Ovary (tissue), 7 donors: ENCODE measurements at regions not wholly inside any gene's neighbourhood (a gene's known extent, or its start where the extent isn't known, plus 50 kb on each side); places are given as distances from the start of the nearest gene placed in this dataset.

Experiments
- DNase-seq, 5 donors: peaks; one replicate each; pipeline ENCODE4 v3.0.0-alpha.2; 2019 to 2020
- H3K27ac ChIP-seq, 2 donors: fragments of 200-600 bp; one replicate each; pipeline versions ENCODE4 v1.5.1 to v1.8.0; 2019 to 2022
- H3K27me3 ChIP-seq: fragments of 200-600 bp; one replicate; pipeline ENCODE4 v1.8.0; 2022
- H3K36me3 ChIP-seq: fragments of 200-600 bp; sonication (generic); one replicate; pipeline ENCODE4 v1.5.1; 2019
- H3K4me1 ChIP-seq: one replicate; pipeline ENCODE4 v1.8.1; 2013; ENCODE audit warnings: mild to moderate bottlenecking, moderate library complexity; ENCODE audit not compliant: insufficient read depth
- H3K4me3 ChIP-seq: fragments of 200-600 bp; sonication (generic); one replicate; pipeline ENCODE4 v1.5.1; 2017
- H3K9me3 ChIP-seq, 2 donors: fragments of 200-600 bp in 1 of 2; sonication (generic) in 1 of 2; one replicate each; pipeline versions ENCODE4 v1.5.1 to v1.8.1; 2013 to 2019; ENCODE audit warnings: mild to moderate bottlenecking in 1 of 2, moderate library complexity in 1 of 2
- CTCF ChIP-seq, 3 donors: fragments of 450-650 bp in 2 of 3; fragments of 200-600 bp in 1 of 3; IDR thresholded peaks; one replicate each; pipeline versions ENCODE4 v1.5.1 to v1.8.0; 2016 to 2022; ENCODE audit warnings: antibody characterized with exemption in 3 of 3, mild to moderate bottlenecking in 1 of 3
- EP300 ChIP-seq: sonication (generic); formaldehyde crosslinking; IDR thresholded peaks from one replicate; pipeline ENCODE4 v1.6.1; 2017; ENCODE audit warnings: antibody characterized with exemption
- POLR2A ChIP-seq: fragments of 450-650 bp; IDR thresholded peaks from one replicate; pipeline ENCODE4 v1.6.1; 2017; ENCODE audit warnings: antibody characterized with exemption, mild to moderate bottlenecking, moderate library complexity
- WGBS, 3 donors: extraction: QIAGEN DNeasy Blood & Tissue Kit in 1 of 3; methylation state at CpG; one replicate each; pipeline versions ENCODE4 v1.1.5 to v1.1.7; 2013 to 2017; 5-methylcytosine and 5-hydroxymethylcytosine counted together
- intact Hi-C, 4 donors: fragments of 100-400 bp; cut with DNase I; formaldehyde crosslinking; loops; one replicate each; pipeline versions ENCODE4 v1.11.0 to v1.15.1; 2022 to 2023
- donor health status: DM: no; HTN: no; CAD: no; lungs with moderate emphysema.
- donor health status: DM: no; HTN: no; CAD: no.
- donor health status: Bipolar disorder and iron deficiency.
- donor health status: DM: no; HTN: no; CAD: no.
- donor health status: DM: yes; HTN: yes; CAD: no.

DNA sequence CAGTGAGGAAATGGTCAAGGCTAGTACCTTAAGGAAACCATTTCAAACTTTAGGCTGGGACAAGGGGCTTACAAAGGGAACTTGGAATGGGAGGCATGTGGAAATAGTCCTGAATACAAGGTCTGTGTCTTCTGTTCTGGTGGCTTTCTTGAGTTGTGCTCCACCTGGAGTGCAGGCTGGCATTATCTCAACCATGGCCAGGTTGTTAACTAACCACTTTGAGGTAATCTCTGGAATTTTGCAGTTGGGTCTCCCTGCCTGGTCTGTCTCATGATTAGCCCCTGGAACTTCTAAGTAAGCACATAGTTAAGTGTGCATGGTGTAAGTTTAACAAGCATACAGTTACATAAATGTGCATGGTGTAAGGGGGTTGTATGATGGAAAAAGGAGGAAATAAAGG lies 77.5 kb downstream of the PCDH18 start:
- H3K36me3 ChIP-seq: no peaks in the 10 kb centered on the region
- H3K4me1 ChIP-seq: no peaks in the 10 kb centered on the region
- H3K9me3 ChIP-seq: no peaks in the 10 kb centered on the region
- DNase-seq: no peak
- TF ChIP-seq CTCF (IDR thresholded peaks at IDR 0.05): no peak
- no peak for TF ChIP-seq POLR2A
- TF ChIP-seq EP300: no peak
- H3K27me3 ChIP-seq: no peaks in the 10 kb centered on the region
- H3K27ac ChIP-seq: no peak overlapping the region
- no peak overlapping the region for H3K4me3 ChIP-seq
- intact Hi-C loops: no loop called here

- WGBS, 3 donors: 90 to 98% (median 93%) methylated on average over 1 of the region's 1 CpG
- H3K27ac ChIP-seq: no peak overlapping the region
- no peak for TF ChIP-seq EP300
- TF ChIP-seq CTCF (IDR thresholded peaks at IDR 0.05): no peak
- no peak for TF ChIP-seq POLR2A
- no peak overlapping the region for H3K4me3 ChIP-seq
- DNase-seq: no peak
- intact Hi-C loops: no loop called here
- no peaks in the 10 kb centered on the region for H3K27me3 ChIP-seq
- no peaks in the 10 kb centered on the region for H3K9me3 ChIP-seq
- H3K4me1 ChIP-seq: no peaks in the 10 kb centered on the region
- H3K36me3 ChIP-seq: no peaks in the 10 kb centered on the region
Observed at GRCh38 chr4:137452799-137453198, 79.5 kb downstream of the PCDH18 start.

DNA sequence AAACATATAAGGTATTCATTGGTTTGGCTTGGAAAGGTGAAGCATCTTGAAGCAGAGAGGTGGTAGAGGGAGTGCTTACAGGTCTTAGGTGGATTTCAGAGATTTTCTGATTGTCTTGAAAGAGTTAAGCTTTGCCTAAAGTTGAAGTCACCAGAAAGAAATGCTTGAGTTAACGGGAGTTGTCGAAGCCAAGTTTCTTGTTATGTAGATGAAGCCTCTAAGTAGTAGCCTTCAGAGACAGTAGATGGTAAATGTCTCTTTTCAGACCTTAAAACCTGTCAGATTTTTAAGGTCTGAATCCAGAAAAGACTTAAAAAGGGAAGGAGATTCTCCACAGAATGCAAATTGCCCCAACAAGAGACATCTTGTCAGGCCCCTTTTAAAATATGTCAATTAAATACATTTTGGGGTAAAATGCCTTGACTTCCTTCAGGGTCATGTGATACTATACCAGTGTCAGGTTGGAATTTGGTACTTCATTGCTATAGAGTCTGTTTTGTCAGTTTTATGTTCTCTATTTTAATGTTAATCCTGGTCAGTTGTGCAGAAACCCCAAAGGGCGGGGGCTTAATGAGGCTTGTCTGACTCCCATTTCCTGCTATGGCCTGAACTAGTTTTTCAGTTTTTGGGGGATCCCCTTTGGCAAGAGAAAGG lies 81.0 kb downstream of the PCDH18 start:
- no peaks in the 10 kb centered on the region for H3K27me3 ChIP-seq
- no peak for TF ChIP-seq CTCF (IDR thresholded peaks at IDR 0.05)
- TF ChIP-seq POLR2A: no peak
- TF ChIP-seq EP300: no peak
- no peak for DNase-seq
- no peak overlapping the region for H3K27ac ChIP-seq
- no peaks in the 10 kb centered on the region for H3K9me3 ChIP-seq
- H3K4me1 ChIP-seq: no peaks in the 10 kb centered on the region
- H3K36me3 ChIP-seq: no peaks in the 10 kb centered on the region
- intact Hi-C loops: no loop called here
- no peak overlapping the region for H3K4me3 ChIP-seq
- WGBS, 3 donors: 47 to 58% (median 47%) methylated on average over 3 of the region's 3 CpGs

- no peak for TF ChIP-seq EP300
- no peak for TF ChIP-seq POLR2A
- no peak for TF ChIP-seq CTCF (IDR thresholded peaks at IDR 0.05)
- H3K36me3 ChIP-seq: no peaks in the 10 kb centered on the region
- no peak for DNase-seq
- H3K27me3 ChIP-seq: no peaks in the 10 kb centered on the region
- H3K27ac ChIP-seq: no peak overlapping the region
- intact Hi-C loops: no loop called here
- H3K4me1 ChIP-seq: no peaks in the 10 kb centered on the region
- no peak overlapping the region for H3K4me3 ChIP-seq
- no peaks in the 10 kb centered on the region for H3K9me3 ChIP-seq
- WGBS, 3 donors: 95 to 99% (median 98%) methylated on average over 1 of the region's 1 CpG
Observed at GRCh38 chr4:137448402-137448801, 83.9 kb downstream of the PCDH18 start.
